Neural progenitor cell (in vitro differentiated cells): ENCODE measurements at regions not wholly inside any gene's neighbourhood (a gene's known extent, or its start where the extent isn't known, plus 50 kb on each side); places are given as distances from the start of the nearest gene placed in this dataset.

Experiments
- DNase-seq: peaks from one replicate; pipeline ENCODE4 v3.0.0-alpha.2; 2016; ENCODE audit warnings: low spot score
- H2AFZ ChIP-seq: fragments of 200-600 bp; sonication (generic); replicated peaks from 2 replicates; pipeline ENCODE4 v1.6.1; 2016; ENCODE audit warnings: antibody characterized with exemption
- H3F3A ChIP-seq: fragments of 200-600 bp; sonication (generic); 2 replicates; pipeline ENCODE4 v1.6.1; 2016; ENCODE audit warnings: antibody characterized with exemption, low read depth
- H3K27ac ChIP-seq: fragments of 200-600 bp; sonication (generic); 2 replicates; pipeline ENCODE4 v1.5.1; 2016; ENCODE audit warnings: mild to moderate bottlenecking
- H3K27me3 ChIP-seq: fragments of 200-600 bp; sonication (generic); 2 replicates; pipeline ENCODE4 v1.6.1; 2016; ENCODE audit warnings: mild to moderate bottlenecking, moderate library complexity
- H3K36me3 ChIP-seq: fragments of 200-600 bp; sonication (generic); 2 replicates; pipeline ENCODE4 v1.5.1; 2016
- H3K4me1 ChIP-seq: fragments of 200-600 bp; sonication (generic); 2 replicates; pipeline ENCODE4 v1.6.1; 2016; ENCODE audit warnings: mixed run types
- H3K4me2 ChIP-seq: fragments of 200-600 bp; sonication (generic); 2 replicates; pipeline ENCODE4 v1.6.1; 2016
- H3K4me3 ChIP-seq: fragments of 200-600 bp; sonication (generic); 2 replicates; pipeline ENCODE4 v1.5.1; 2016
- H3K79me2 ChIP-seq: fragments of 200-600 bp; sonication (generic); 2 replicates; pipeline ENCODE4 v1.6.1; 2016; ENCODE audit warnings: low read depth
- H3K9ac ChIP-seq: fragments of 200-600 bp; sonication (generic); 2 replicates; pipeline ENCODE4 v1.6.1; 2016
- H3K9me3 ChIP-seq: fragments of 200-600 bp; sonication (generic); 2 replicates; pipeline ENCODE4 v1.5.1; 2016; ENCODE audit warnings: low read depth
- H4K20me1 ChIP-seq: fragments of 200-600 bp; sonication (generic); 2 replicates; pipeline ENCODE4 v1.6.1; 2016; ENCODE audit warnings: low read depth
- H3K27ac Mint-ChIP-seq: 3 replicates; pipeline ENCODE4 v1.8.0; 2021; ENCODE audit warnings: mixed read lengths
- H3K27me3 Mint-ChIP-seq: 2 replicates; pipeline ENCODE4 v1.8.0; 2022; ENCODE audit warnings: low read depth, mild to moderate bottlenecking, inconsistent platforms, moderate library complexity, mixed read lengths; ENCODE audit not compliant: insufficient read depth
- H3K36me3 Mint-ChIP-seq: 3 replicates; pipeline ENCODE4 v1.8.0; 2021; ENCODE audit warnings: mixed read lengths
- H3K4me1 Mint-ChIP-seq: 3 replicates; pipeline ENCODE4 v1.8.0; 2021; ENCODE audit warnings: mixed read lengths
- H3K4me3 Mint-ChIP-seq: 3 replicates; pipeline ENCODE4 v1.8.0; 2021; ENCODE audit warnings: mild to moderate bottlenecking, moderate library complexity, mixed read lengths
- H3K9me3 Mint-ChIP-seq: 3 replicates; pipeline ENCODE4 v1.8.0; 2020; ENCODE audit warnings: mixed read lengths
- CTCF ChIP-seq: fragments of 200-600 bp; sonication (generic); IDR thresholded peaks from 2 replicates; pipeline ENCODE4 v1.5.1; 2017; ENCODE audit warnings: antibody characterized with exemption, mild to moderate bottlenecking
- EZH2 ChIP-seq: fragments of 200-600 bp; sonication (generic); IDR thresholded peaks from 2 replicates; pipeline ENCODE4 v1.6.1; 2017; ENCODE audit warnings: antibody characterized with exemption, mild to moderate bottlenecking, moderate library complexity
- EZH2phosphoT487 ChIP-seq: fragments of 200-600 bp; sonication (generic); IDR thresholded peaks from 2 replicates; pipeline ENCODE4 v1.6.1; 2017; ENCODE audit warnings: antibody characterized with exemption

GRCh38 chr4:71125137-71125536, 131.7 kb downstream of the DCK start:
- no peaks in the 10 kb centered on the region for H3K79me2 ChIP-seq
- H3K27me3 ChIP-seq = no peaks in the 10 kb centered on the region
- TF ChIP-seq CTCF = no peak
- TF ChIP-seq EZH2phosphoT487 = no peak
- no peak for TF ChIP-seq EZH2
- no peaks in the 10 kb centered on the region for H4K20me1 ChIP-seq
- Mint-ChIP-seq H3K27ac (no peak overlapping the region), H3K9me3 (peaks cover 8% of the 10 kb centered on the region), H3K4me3 (no peak overlapping the region), H3K36me3 (peaks cover 2% of the 10 kb centered on the region), H3K4me1 (peaks cover 2% of the 10 kb centered on the region), H3K27me3 (peaks cover 3% of the 10 kb centered on the region)
- no peak for DNase-seq
- H3K4me3 ChIP-seq = no peak overlapping the region
- no peaks in the 10 kb centered on the region for H3K4me1 ChIP-seq
- H3K9me3 ChIP-seq = no peaks in the 10 kb centered on the region
- no peak overlapping the region for H3K27ac ChIP-seq
- no peak overlapping the region for H3K9ac ChIP-seq
- no peaks in the 10 kb centered on the region for H3K36me3 ChIP-seq
- H3F3A ChIP-seq = no peaks in the 10 kb centered on the region
- no peak overlapping the region for H2AFZ ChIP-seq
- H3K4me2 ChIP-seq = no peak overlapping the region

- H3K27me3 Mint-ChIP-seq = peaks cover 3% of the 10 kb centered on the region
- Histone ChIP-seq H3K4me2 (no peak overlapping the region), H3F3A (no peaks in the 10 kb centered on the region), H4K20me1 (no peaks in the 10 kb centered on the region), H3K9me3 (no peaks in the 10 kb centered on the region), H3K36me3 (no peaks in the 10 kb centered on the region), H3K4me3 (no peak overlapping the region), H3K27me3 (no peaks in the 10 kb centered on the region), H3K4me1 (peaks cover 12% of the 10 kb centered on the region), H3K27ac (no peak overlapping the region), H2AFZ (no peak overlapping the region), H3K9ac (no peak overlapping the region), H3K79me2 (no peaks in the 10 kb centered on the region)
- H3K36me3 Mint-ChIP-seq = peaks cover 2% of the 10 kb centered on the region
- no peak overlapping the region for H3K27ac Mint-ChIP-seq
- no peak overlapping the region for H3K4me3 Mint-ChIP-seq
- H3K9me3 Mint-ChIP-seq = peaks cover 3% of the 10 kb centered on the region
- DNase-seq = no peak
- no peak for TF ChIP-seq EZH2
- no peak for TF ChIP-seq EZH2phosphoT487
- TF ChIP-seq CTCF = no peak
- peaks cover 17% of the 10 kb centered on the region for H3K4me1 Mint-ChIP-seq
Observed at GRCh38 chr4:71126719-71127118, 133.3 kb downstream of the DCK start.

GRCh38 chr4:71130827-71131603, 137.6 kb downstream of the DCK start:
- Histone ChIP-seq H3K79me2 (no peaks in the 10 kb centered on the region), H3K9ac (no peak overlapping the region), H3K27ac (no peak overlapping the region), H3K36me3 (no peaks in the 10 kb centered on the region), H3F3A (no peaks in the 10 kb centered on the region), H3K27me3 (no peaks in the 10 kb centered on the region), H4K20me1 (no peaks in the 10 kb centered on the region), H2AFZ (no peak overlapping the region), H3K4me2 (peak overlapping the region; percentile 4), H3K4me1 (peaks cover 12% of the 10 kb centered on the region), H3K9me3 (no peaks in the 10 kb centered on the region), H3K4me3 (no peak overlapping the region)
- Mint-ChIP-seq H3K27me3 (no peaks in the 10 kb centered on the region), H3K4me1 (peaks cover 17% of the 10 kb centered on the region), H3K4me3 (no peak overlapping the region), H3K9me3 (peaks cover 2% of the 10 kb centered on the region), H3K27ac (peak overlapping the region; percentile 29), H3K36me3 (peaks cover 2% of the 10 kb centered on the region)
- peak; percentile 58 for DNase-seq
- TF ChIP-seq EZH2 (no peak), CTCF (peak; percentile 28)
